Neural progenitor cell (in vitro differentiated cells): ENCODE measurements at regions not wholly inside any gene's neighbourhood (a gene's known extent, or its start where the extent isn't known, plus 50 kb on each side); places are given as distances from the start of the nearest gene placed in this dataset.

Source experiments
- CTCF ChIP-seq: fragments of 200-600 bp; sonication (generic); IDR thresholded peaks from 2 replicates; pipeline ENCODE4 v1.5.1; 2017; ENCODE audit warnings: antibody characterized with exemption, mild to moderate bottlenecking
- EZH2 ChIP-seq: fragments of 200-600 bp; sonication (generic); IDR thresholded peaks from 2 replicates; pipeline ENCODE4 v1.6.1; 2017; ENCODE audit warnings: antibody characterized with exemption, mild to moderate bottlenecking, moderate library complexity

- TF ChIP-seq CTCF = no peak
- no peak for TF ChIP-seq EZH2
Measured at GRCh38 chr22:27610863-27611786, 190.4 kb downstream of the MN1 start.
